HepG2 (cell line): ENCODE measurements at regions not wholly inside any gene's neighbourhood (a gene's known extent, or its start where the extent isn't known, plus 50 kb on each side); places are given as distances from the start of the nearest gene placed in this dataset.

ENCODE experiments used
- AFF4 ChIP-seq: sonication (generic); formaldehyde crosslinking; IDR thresholded peaks from 2 replicates; pipeline ENCODE4 v1.4.0; 2020; ENCODE audit warnings: missing genetic modification reagents
- CTCF ChIP-seq: sonication (generic); formaldehyde crosslinking; IDR thresholded peaks from 2 replicates; pipeline ENCODE4 v1.5.0; 2020; ENCODE audit warnings: mild to moderate bottlenecking, missing genetic modification reagents, moderate library complexity
- DMAP1 ChIP-seq: IDR thresholded peaks from 2 replicates; pipeline ENCODE4 v1.6.1; 2016
- E2F5 ChIP-seq: sonication (generic); formaldehyde crosslinking; conservative IDR thresholded peaks from 2 replicates; pipeline ENCODE4 v1.4.0; 2020; ENCODE audit warnings: missing genetic modification reagents
- ESRRA ChIP-seq: sonication (generic); formaldehyde crosslinking; IDR thresholded peaks from 2 replicates; pipeline ENCODE4 v1.5.1; 2020; ENCODE audit warnings: mild to moderate bottlenecking, low read depth, missing genetic modification reagents
- HNRNPLL ChIP-seq: fragments of 200-400 bp; formaldehyde crosslinking; IDR thresholded peaks from 2 replicates; pipeline ENCODE4 v1.6.1; 2017; ENCODE audit warnings: mild to moderate bottlenecking, low read depth, low read length; ENCODE audit not compliant: poor library complexity, severe bottlenecking
- NKX3-1 ChIP-seq: sonication (generic); formaldehyde crosslinking; IDR thresholded peaks from 2 replicates; pipeline ENCODE4 v1.5.0; 2020; ENCODE audit warnings: missing genetic modification reagents
- NR2F6 ChIP-seq, 2 experiments: IDR thresholded peaks; 2 replicates each; pipeline ENCODE4 v1.6.1; 2016; ENCODE audit warnings: antibody characterized with exemption in 1 of 2, mild to moderate bottlenecking in 1 of 2
- POGK ChIP-seq: sonication (generic); formaldehyde crosslinking; conservative IDR thresholded peaks from 2 replicates; pipeline ENCODE4 v1.8.0; 2022; ENCODE audit warnings: mild to moderate bottlenecking, moderate library complexity, missing genetic modification reagents
- REPIN1 ChIP-seq: sonication (generic); formaldehyde crosslinking; IDR thresholded peaks from 2 replicates; pipeline ENCODE4 v1.8.0; 2022; ENCODE audit warnings: missing genetic modification reagents, low read depth, mild to moderate bottlenecking, borderline replicate concordance
- TFAP4 ChIP-seq: sonication (generic); IDR thresholded peaks from 2 replicates; pipeline ENCODE4 v1.6.1; 2016; ENCODE audit warnings: low read depth, borderline replicate concordance
- XRCC5 ChIP-seq: fragments of 200-400 bp; formaldehyde crosslinking; optimal IDR thresholded peaks from 2 replicates; pipeline ENCODE3; 2017; ENCODE audit warnings: mild to moderate bottlenecking, low read length
- YY1 ChIP-seq: IDR thresholded peaks from 2 replicates; pipeline ENCODE4 v1.6.1; 2011; ENCODE audit warnings: low read length, low read depth, moderate library complexity, mild to moderate bottlenecking; ENCODE audit not compliant: insufficient read depth, insufficient replicate concordance
- ZBTB7A ChIP-seq: sonication (generic); formaldehyde crosslinking; IDR thresholded peaks from 2 replicates; pipeline ENCODE4 v1.8.0; 2022; ENCODE audit warnings: mild to moderate bottlenecking, missing genetic modification reagents
- ZNF276 ChIP-seq: sonication (generic); formaldehyde crosslinking; IDR thresholded peaks from 2 replicates; pipeline ENCODE4 v1.4.0; 2020; ENCODE audit warnings: mild to moderate bottlenecking, low read depth, missing genetic modification reagents
- ZNF282 ChIP-seq: fragments of 450-650 bp; IDR thresholded peaks from 2 replicates; pipeline ENCODE4 v1.6.1; 2018; ENCODE audit not compliant: partially characterized antibody
- ZNF382 ChIP-seq: sonication (generic); formaldehyde crosslinking; IDR thresholded peaks from 2 replicates; pipeline ENCODE4 v1.5.0; 2020; ENCODE audit warnings: missing genetic modification reagents, mild to moderate bottlenecking, borderline replicate concordance
- ZNF569 ChIP-seq: sonication (generic); formaldehyde crosslinking; IDR thresholded peaks from 2 replicates; pipeline ENCODE4 v1.5.0; 2020; ENCODE audit warnings: mild to moderate bottlenecking, missing genetic modification reagents, moderate library complexity, borderline replicate concordance
- ZNF816 ChIP-seq: sonication (generic); formaldehyde crosslinking; IDR thresholded peaks from 2 replicates; pipeline ENCODE4 v1.8.0; 2022; ENCODE audit warnings: missing genetic modification reagents, mild to moderate bottlenecking, borderline replicate concordance

- TF ChIP-seq CTCF (CRISPR knock-in tag) (no peak), YY1 (no peak), XRCC5 (no peak), ZNF382 (CRISPR knock-in tag) (no peak), DMAP1 (0 out of 2 replicates have a peak, but pooled peaks have one; percentile 15), AFF4 (CRISPR knock-in tag) (no peak), REPIN1 (CRISPR knock-in tag) (no peak), ZNF276 (CRISPR knock-in tag) (no peak), ZBTB7A (no peak), NKX3-1 (CRISPR knock-in tag) (no peak), E2F5 (CRISPR knock-in tag) (no peak), ESRRA (CRISPR knock-in tag) (no peak), HNRNPLL (no peak), POGK (CRISPR knock-in tag) (no peak), ZNF282 (no peak), TFAP4 (no peak), ZNF816 (CRISPR knock-in tag) (no peak), NR2F6 (IDR thresholded peaks at IDR 0.05) (no peak), NR2F6 (CRISPR knock-in tag; IDR thresholded peaks at IDR 0.05) (no peak; the same call in 1 of the 2 replicates), ZNF569 (CRISPR knock-in tag) (no peak)
These were observed 87.3 kb upstream of the PEG3 start (continued) for GRCh38 chr19:56927791-56928207.
